ENCODE measurements at regions not wholly inside any gene's neighbourhood (a gene's known extent, or its start where the extent isn't known, plus 50 kb on each side); places are given as distances from the start of the nearest gene placed in this dataset.

- TF ChIP-seq CTCF (conservative IDR thresholded peaks at IDR 0.05; ENCODE audit: low read depth, low read length), result no peak
- no peak for TF ChIP-seq EZH2phosphoT487 (IDR thresholded peaks at IDR 0.05; ENCODE audit: borderline replicate concordance, low read length)
These were observed 1208.6 kb upstream of the ZEB2 start for GRCh38 chr2:145728511-145728910.

All from PC-3 (cell line).